Eye (tissue), 1 donor: ENCODE measurements at regions not wholly inside any gene's neighbourhood (a gene's known extent, or its start where the extent isn't known, plus 50 kb on each side); places are given as distances from the start of the nearest gene placed in this dataset.

Experiments
- DNase-seq: peaks from one replicate; pipeline ENCODE4 v3.0.0-alpha.2; 2015

DNA sequence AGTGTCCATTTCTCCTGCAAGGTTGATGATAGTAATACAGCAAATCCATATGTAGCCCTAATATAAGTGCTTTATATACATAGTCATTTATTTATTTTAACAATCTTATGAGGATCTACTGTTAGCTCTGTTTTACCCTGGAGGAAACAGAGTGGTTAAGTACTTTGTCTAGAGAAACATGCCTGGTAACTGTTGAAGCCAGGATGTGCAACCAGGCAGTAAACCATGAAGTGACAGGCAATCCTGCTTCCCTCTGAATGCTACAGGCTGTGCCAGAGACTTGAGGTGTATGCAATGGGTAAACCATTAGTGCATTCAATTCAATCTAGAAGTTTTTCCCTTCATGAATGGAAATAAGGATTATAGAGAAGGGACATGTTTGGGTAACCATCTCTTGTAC, 911.0 kb downstream of the PCDH17 start:
- peak; percentile 33 for DNase-seq

DNA sequence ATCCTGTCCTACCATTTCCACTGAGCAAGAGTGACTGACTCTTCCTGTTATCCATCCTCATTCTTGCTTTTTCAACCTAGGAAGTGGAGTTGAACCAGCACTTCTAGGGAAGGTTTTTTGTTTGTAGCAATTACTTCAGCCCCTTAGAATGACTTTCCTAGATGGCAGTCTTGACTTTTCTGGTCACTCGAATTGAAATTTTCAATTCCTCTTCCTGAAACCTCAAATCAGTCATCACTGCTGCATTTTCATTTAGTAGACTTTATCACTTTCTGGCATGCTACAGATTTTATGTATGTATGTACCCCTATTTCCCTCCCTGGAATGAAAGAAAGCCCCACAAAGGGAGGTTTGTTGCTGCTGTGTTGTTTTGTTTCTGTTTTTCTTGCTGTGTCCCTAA, 915.9 kb downstream of the PCDH17 start:
- no peak for DNase-seq

DNA sequence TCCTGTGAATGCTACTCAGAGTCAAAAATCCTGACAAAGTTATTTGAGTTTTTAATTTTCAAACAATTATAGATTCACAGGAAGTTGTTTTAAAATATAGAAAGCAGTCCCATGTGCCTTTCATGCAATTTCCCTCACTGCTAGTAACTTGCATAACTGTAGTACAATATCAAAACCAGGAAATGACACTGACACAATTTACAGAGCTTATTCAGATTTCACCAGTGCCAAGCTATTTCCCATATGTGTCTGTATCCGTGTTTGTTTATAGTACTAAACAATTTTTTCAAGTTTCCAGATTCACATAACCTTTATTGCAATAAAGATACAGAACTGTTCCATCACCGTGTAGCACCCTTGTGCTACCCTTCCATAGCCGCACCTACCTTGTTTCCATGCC, 934.6 kb downstream of the PCDH17 start:
- no peak for DNase-seq

DNA sequence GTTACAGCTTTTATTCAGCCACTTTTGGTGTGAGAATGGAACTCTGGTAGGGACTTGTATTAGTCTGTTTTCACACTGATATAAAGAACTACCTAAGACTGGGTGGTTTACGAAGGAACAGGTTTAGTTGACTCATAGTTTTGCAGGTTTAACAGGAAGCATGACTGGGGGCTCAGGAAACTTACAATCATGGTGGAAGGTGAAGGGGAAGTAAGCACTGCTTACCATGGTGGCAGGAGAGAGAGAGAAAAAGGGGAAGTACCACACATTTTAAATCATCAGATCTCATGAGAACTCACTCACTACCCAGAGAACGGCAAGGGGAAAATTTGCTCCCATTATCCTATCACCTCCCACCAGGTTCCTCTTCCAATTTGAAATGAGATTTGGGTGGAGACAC, 942.2 kb downstream of the PCDH17 start:
- no peak for DNase-seq

DNA sequence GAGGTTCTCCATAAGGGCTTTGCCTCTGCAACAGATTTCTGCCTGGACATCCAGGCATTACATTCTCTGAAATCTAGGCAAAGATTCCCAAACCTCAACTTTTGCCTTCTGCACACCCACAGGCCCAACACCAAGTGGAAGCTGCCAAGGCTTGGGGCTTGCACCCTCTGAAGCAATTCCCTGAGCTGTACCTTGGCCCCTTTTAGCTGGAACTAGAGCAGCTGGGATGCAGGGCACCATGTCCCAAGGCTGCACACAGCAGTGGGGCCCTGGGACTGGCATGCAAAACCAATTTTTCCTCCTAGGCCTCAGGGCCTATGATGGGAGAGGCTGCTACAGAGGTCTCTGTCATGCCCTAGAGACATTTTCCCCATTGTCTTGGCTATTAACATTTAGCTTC, 943.2 kb downstream of the PCDH17 start:
- no peak for DNase-seq

DNA sequence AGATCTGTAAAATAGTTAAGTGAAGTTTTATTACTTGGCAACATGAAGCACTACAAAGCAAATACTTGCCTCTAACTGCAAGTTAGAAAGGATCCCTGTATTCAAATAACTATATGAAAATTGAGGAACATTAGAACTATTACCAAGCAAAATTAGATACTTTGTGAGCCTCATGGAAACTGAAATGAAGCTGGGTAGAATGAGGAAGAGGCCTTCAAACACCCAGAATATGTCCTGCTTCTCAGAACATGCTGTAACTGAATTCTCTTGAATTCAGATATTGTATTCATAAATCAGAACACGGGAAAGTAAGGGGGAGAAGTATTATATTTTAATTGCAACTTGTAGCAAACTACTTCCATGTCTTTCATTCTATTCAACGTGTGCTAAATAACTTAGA, 947.9 kb downstream of the PCDH17 start:
- DNase-seq = no peak

DNA sequence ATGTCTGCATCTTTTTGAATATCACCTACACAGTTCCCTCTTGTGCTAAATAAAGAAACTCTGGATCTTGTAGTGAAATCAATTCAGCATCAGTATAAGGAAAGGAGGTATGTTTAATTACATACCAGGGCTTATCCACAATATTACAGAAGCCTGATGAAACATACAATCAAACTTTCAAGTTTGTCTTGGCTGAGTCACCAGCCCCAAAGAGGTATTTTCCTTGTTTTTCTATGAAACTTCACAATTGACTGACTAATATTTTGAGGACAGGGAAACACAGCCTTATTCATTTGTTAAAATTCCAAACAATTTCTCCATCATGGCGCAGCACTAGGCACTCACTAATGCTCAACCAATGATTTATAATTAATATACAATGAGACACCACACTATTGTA, 952.4 kb downstream of the PCDH17 start:
- no peak for DNase-seq

DNA sequence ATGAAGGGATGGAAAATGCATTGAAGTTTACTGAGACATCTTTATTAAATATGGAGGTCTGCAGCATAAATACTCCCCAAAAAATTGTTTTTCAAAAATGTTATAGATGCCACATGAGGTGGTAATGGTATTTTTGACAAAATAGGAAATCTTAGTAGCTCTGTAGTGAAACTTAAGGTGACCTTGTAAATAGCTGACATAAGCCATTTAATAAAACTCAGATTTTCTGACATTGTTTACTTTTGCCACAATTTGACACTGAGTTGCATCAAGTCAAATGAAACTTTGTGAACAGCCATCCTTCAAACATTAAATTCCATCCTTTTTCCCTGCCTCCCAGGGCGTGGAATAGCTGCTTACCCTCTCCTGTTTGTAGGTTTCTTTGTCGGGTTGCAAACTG, 953.1 kb downstream of the PCDH17 start:
- DNase-seq = no peak

DNA sequence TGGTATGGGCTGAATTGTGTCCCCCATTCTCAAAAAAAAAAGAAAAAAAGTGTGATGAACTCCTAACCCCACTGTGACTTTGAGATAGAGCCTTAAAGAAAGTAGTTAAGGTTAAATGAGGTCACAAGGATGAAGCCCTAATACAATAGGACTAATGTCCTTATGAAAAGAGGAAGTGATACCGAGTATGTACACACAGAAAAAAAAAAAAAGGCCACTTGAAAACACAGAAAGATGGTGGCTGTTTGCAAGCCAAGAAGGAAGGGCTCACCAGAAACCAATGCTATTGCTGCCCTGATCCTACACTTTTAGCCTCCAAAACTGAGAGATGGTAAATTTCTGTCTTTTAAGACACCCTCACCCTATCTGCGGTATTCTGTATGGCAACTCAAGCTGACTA, 955.6 kb downstream of the PCDH17 start:
- no peak for DNase-seq

DNA sequence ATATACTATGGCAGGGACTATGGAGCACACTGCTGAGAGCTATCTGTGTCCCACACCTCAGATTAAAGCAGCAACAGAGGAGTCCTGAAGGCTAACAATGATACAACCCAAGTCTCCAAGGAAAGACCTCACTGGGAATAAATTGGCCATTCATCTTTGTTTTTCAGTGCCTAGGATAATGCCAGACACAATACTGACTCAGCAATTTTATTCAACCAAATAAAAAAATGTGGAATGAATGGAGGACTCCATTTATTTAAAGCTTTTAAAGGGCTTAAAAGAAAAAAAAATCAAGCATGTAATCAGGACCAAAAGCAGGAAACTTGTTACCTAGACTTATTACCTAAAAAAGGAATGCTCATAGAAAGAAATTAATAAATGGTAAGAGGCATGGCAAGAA, 960.5 kb downstream of the PCDH17 start:
- no peak for DNase-seq

DNA sequence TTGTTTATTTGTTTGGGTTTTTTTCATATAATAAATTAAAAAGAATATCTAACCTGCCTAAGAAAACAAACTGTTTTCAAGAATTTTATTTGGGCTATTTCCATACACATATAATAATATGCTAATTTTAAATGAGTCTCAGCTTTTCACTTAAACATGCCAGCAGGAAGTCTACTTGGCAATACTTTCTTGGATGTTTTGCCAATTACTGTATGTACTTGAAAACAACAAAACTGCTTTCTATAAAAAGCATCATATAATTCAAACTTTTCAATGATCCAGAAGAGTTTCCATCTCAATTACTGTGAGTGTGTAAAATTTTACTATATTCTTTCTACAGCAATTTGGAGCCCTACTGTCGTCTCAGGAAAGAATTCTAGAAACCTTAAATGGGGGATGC, 961.2 kb downstream of the PCDH17 start:
- DNase-seq = no peak

DNA sequence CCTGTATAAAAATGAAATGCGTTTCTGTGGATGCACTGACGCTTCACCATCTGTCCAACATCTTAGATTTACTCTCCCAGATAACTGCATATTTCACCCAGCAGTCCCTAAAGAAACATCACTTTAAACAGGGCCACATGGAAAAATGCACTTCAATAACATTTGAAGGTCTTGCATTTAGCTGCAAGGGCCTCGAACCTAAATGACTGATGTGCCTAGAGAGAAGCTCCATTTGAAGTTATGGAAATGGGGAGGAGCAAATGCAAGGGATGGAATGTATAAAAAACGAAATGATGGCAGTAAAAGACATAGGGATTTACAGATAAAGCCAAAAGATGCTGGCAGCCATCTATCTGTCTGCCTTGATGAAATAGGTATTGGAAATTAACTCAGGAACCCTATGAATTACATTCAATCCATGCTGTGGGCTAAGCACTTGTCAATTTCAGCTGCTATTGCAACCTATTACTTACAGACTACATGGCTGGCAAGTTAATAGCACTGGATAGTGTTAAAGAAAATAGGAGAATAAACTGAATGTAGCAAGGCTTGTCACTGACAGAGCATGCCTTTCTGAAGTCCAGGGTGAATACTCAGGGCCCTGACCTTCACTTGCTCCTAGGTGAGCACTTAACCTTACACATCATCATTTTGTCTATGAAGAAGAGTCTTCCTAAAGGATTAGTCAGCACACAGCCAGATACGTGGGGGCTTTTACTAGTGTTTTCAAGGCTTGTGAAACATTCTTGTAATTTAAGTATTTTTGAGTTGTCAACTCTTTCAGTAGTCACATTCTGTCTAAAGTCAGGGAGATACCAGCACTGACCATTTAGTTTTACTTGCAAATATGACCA, 963.4 kb downstream of the PCDH17 start:
- peak; percentile 5 for DNase-seq

DNA sequence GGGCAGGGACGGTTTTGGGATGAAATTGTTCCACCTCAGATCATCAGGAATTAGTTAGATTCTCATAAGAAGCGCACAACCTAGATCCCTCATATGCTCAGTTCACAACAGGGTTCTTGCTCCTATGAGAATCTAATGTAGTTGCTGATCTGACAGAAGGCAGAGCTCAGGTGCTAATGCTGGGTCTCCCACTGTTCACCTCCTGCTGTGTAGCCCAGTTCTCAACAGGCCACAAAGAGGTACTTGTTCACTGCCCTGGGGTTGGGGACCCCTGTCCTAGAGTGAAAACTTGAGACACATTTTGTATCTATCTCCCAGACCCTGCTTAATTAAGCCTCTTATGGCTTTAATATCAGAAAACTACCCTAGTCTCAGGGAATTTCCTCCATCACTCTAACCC, 966.0 kb downstream of the PCDH17 start:
- no peak for DNase-seq

DNA sequence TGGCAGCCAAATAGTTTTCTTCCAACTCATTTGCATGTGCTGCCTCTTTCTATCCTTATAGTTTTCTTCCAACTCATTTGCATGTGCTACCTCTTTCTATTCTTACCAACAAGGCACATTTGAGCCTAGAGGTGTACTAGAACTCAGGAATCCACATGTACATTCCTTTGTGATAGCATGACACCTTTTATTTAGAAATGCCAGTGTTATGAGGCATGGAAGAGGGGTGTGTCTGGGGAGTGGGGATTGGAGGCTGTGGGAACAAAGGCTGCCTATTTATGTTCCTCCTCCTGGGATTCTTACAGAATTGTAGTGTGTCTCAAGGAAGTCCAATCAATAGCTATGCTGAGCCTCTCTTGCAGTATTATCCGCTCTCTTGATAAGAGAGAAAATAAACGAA, 966.7 kb downstream of the PCDH17 start:
- no peak for DNase-seq

DNA sequence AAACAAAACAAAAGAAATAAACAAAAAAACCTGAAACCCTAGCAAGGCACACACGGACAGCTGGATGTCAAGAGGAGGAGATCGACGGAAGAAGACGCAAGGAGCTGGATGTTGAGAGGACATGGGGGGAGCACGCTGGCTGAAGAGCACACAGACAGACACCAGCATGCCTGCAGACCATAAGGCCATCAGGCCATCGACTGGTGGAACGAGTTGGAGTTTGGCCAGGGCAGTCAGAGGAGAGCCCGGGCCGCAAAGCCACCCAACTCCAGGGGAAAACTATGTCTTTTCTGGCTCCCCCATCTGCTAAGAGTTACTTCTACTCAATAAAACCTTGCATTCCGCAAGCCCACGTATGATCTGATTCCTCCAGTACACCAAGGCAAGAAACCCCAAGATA, 979.6 kb downstream of the PCDH17 start:
- no peak for DNase-seq

DNA sequence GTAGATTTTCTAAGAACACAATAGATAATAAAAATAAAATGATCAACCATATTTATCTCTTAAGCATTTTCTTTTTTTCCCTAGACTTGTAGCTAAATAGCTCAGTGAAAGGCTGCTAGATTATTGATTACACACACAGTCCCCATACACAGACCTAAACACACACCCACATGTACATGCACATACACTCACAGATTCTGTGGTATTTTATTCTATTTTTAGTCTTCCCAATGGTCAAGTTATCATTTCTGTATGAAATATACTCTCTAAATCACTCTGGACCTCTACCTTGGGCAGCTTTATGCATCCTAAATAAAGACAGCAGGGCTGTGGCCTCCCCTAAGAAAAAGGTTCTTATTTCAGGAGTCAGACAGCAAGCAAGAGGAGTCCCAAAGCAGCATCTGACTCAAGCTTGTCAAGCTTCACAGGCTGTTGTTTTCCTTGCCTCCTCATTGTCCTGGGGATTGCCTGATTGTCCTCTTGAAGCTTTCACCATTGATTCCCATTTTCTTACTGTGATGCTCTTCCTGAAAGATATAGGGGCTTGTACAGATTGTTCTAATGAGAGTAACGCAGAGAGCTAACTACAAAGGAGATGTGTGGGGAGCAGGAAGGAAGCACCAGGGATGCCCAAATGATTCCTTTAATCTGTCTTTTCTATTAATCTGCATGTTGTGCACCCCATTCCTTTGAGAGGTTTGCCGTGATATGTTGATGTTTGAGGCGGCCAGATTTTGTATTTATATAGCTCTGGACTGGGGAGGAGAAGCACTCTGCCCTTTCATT, 986.5 kb downstream of the PCDH17 start:
- DNase-seq = peak; percentile 63

DNA sequence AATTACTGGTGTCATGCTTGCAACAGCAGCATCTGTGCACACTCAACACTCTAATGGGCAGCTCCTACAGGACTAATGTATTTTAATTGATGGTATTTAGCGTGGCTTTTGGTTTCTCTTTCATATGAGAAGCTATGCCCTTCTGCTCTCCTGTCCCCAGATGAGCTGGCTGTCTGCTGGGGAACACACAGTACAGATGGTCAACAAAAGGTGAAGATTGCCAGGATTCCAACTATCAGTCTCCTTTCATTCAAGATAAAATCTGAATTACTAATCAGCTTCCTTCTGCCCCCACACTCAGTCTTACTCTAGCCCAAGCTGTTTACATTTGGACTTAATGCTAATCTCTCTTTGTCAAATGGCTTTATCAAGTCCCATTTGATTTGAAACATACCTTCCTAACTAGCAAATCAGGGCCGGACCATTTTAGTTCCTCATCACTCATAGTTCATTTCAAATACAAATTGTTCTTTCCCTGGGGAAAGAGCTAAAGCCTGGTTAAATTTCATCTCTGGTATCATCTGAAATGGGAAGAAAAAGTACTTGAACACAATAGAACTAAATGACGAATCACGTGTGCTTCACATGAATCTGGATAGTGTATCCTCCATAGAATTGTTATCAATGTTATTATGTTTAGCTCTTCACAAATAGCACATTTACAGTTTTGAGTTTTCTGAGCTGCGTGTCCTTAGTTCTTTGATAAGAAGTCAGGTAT, 988.0 kb downstream of the PCDH17 start:
- peak; percentile 32 for DNase-seq

DNA sequence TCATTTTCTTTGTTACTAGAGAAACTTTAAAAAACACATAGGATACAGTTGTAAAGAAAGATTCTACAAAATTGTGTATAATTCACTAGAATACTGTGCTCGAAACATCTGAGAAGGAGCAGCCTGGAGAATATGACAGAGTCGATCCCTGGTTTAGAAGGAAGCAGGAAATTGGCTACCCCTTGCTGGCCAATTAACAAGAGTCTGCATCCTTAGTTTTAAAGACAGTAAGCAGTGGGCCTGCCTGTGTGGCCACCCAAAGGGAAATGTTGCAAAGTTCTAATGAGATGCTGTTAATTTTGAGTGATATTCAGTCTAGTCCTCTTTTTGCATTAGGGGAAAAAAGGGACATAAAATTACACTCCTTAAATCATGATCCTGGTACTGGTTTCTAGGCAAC, 988.6 kb downstream of the PCDH17 start:
- DNase-seq = peak; percentile 21

DNA sequence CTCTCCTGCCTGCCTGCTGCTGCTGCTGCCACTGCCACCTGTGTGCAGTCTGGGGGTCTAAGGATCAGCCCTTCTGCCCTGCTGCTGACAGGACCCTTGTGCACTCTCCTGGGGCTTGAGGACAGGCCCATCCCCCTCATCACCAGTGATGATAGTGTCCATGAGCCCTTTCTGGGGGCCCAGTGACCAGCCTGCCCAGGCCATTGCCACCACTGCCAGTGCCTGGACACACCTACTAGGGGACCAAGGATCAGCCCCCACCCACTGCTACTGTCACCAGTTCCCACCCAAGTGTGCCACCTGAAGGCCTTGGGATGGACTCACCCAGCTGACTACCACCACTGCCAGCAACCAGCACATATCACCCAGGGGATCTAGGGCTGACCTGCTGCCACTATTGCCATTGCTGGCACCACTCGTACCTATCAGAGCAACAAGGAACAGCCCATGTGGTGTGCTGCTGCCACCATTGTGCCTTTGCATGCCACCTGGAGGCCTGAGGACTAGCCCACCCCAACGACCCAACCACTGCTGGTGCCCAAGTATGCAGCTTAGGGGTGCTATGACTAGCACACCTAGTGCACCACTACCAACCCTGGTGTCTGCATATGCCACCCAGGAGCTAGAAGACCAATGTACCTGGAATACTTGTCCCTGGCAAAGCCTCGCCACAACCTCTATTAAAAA, 994.3 kb downstream of the PCDH17 start:
- DNase-seq = no peak

DNA sequence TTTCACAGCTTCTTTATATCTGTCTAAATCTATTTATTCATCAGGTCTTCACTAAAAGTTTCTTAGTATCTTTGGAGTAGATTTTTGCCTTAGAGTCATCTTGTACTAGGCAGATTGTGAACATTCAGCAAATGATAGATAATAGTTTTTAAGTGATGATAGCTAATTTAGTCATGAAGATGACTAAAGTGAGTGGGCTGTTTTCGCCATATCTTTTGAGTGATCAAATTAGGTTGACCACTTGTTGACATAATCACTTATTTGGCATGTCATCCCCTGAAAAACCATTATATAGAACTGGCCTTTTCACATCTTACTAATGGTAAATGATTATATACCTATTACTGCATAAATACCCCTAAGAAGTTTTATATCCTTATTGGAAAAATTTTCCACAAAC, 999.2 kb downstream of the PCDH17 start:
- DNase-seq = no peak

DNA sequence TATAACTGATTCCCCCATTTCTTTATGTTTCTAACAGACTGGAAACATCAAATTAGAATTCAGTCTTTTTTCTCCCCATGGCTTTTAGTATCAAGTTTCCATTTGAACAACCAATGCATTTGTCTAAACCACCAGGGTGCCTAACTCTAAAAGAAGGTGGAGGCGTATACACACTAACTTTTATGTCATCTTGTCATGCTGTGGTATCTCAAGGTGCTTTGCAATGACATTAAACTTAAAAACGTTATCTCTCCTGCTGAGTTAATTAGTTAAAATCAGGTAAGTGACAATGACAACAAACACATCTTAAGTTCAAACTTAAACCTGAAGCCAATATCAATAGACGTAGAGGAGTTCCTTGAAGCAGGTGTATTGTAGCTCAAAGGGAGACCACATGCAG, 1001.7 kb downstream of the PCDH17 start:
- DNase-seq = no peak

DNA sequence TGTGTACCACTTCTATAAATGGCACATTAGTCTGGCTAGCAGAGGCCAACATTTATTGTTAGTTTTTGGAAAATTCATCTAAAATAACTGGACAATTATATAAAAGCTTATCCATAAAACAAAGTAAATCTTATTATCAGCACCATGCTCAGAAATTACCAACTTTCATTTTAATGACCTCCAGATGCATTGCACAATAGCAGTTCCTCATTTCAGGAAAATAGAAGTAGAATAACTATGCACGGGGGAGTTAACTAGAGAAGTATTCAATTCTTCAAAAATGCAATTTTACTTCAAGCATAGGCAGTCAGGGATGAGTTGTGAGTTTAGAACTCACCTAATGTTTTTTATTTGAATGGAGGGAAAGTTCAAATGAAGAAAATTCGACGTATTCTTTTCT, 1023.5 kb downstream of the PCDH17 start:
- no peak for DNase-seq

DNA sequence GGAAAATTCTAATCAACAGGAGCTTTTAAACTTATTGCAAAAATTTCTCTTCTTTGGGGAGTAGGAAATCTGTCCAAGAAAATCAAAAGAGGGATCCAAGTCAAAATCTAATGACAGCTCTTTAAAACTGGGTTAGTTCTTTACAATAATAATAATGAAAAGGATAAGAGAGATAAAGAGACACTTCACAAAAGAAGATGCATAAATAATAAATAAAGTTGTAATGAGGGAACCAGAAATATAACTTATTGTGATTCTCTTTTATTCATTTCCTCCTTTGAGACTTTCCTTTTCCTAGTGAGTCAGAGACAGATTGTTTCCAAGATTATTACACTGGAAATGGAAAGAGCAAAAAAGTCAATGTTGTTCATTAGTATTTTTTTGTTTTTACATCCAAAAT, 1029.3 kb downstream of the PCDH17 start:
- DNase-seq = no peak
